A673 (cell line): ENCODE measurements at regions not wholly inside any gene's neighbourhood (a gene's known extent, or its start where the extent isn't known, plus 50 kb on each side); places are given as distances from the start of the nearest gene placed in this dataset.

ENCODE experiments used
- EZH2 ChIP-seq: fragments of 200-600 bp; sonication (generic); IDR thresholded peaks from 2 replicates; pipeline ENCODE4 v1.6.1; 2017; ENCODE audit warnings: borderline replicate concordance, low read depth, mild to moderate bottlenecking, mixed read lengths, antibody characterized with exemption, low read length; ENCODE audit not compliant: poor library complexity, severe bottlenecking
- TF ChIP-seq, protein P1 (sequence below): fragments of 300-800, 200-600 bp; sonication (generic); conservative IDR thresholded peaks from 2 replicates; pipeline ENCODE4 v1.5.1; 2017; ENCODE audit warnings: low read depth, mild to moderate bottlenecking, antibody characterized with exemption, low read length, moderate library complexity, mixed read lengths

DNA sequence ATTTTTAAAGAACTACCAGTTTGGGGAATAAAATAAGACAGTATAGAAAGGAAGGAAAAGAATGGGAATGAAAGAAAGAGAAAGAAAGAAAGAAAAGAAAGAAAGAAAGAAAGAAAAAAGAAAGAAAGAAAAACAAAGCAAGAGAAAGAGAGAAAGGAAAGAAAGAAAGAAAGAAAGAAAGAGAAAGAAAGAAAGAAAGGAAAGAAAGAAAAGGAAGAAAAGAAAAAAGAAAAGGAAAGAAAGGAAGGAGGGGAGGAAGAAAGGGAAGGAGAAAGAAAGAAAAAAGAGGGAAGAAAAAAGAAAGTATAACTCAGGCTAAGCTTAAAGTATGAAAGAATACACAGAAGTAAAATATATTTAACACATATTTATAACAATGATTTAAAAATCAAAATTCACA, 51.0 kb upstream of the FGF10 start:
- TF ChIP-seq, protein P1, sequence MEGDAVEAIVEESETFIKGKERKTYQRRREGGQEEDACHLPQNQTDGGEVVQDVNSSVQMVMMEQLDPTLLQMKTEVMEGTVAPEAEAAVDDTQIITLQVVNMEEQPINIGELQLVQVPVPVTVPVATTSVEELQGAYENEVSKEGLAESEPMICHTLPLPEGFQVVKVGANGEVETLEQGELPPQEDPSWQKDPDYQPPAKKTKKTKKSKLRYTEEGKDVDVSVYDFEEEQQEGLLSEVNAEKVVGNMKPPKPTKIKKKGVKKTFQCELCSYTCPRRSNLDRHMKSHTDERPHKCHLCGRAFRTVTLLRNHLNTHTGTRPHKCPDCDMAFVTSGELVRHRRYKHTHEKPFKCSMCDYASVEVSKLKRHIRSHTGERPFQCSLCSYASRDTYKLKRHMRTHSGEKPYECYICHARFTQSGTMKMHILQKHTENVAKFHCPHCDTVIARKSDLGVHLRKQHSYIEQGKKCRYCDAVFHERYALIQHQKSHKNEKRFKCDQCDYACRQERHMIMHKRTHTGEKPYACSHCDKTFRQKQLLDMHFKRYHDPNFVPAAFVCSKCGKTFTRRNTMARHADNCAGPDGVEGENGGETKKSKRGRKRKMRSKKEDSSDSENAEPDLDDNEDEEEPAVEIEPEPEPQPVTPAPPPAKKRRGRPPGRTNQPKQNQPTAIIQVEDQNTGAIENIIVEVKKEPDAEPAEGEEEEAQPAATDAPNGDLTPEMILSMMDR: no peak
- no peak for TF ChIP-seq EZH2
